NCI-H146 treated with DMSO at 0.1 percent for 48 hours (cell line): ENCODE measurements at regions not wholly inside any gene's neighbourhood (a gene's known extent, or its start where the extent isn't known, plus 50 kb on each side); places are given as distances from the start of the nearest gene placed in this dataset.

Source experiments
- DNase-seq: peaks from one replicate; lab custom pipeline; 2025; ENCODE audit not compliant: unreplicated experiment; lab: John Stamatoyannopoulos, UW

- no peak for DNase-seq
These were observed 50.4 kb upstream of the ARHGAP20 start for GRCh38 chr11:110762590-110762989.
